HG03097 (cell line): ENCODE measurements at regions not wholly inside any gene's neighbourhood (a gene's known extent, or its start where the extent isn't known, plus 50 kb on each side); places are given as distances from the start of the nearest gene placed in this dataset.
"Not testable (repeated sequence)": the region's sequence is repeated elsewhere in the genome, so short reads cannot be mapped to it uniquely, and the experiment has no call there.

Experiments
- ATAC-seq: cut with Tn5 transposase; IDR thresholded peaks from one replicate; pipeline ENCODE4 v1.9.1; 2021; ENCODE audit not compliant: unreplicated experiment, low FRiP score

DNA sequence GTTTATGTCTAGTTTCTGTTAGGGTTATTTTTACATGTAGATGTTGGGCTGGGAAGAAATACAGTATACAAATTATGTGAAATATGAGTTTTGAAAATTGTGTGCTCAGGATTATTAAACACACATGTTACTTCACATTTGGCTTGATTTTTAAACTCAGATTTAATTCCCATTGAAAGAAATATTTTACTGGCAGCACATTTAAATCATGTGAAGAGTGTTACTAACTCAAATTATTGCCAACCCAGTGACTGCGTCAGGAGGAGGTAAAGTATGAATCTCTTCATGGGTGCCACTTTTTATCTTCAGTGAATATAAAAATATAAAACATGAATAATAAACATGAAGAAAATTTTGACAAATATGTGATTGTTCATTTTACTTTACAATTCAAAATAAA, 457.5 kb upstream of the CCDC179 start:
- ATAC-seq, result no peak

GRCh38 chr11:23318670-23319069, 458.4 kb upstream of the CCDC179 start:
- ATAC-seq, result no peak

GRCh38 chr11:23320131-23320530, 459.9 kb upstream of the CCDC179 start:
- ATAC-seq, result no peak

GRCh38 chr11:23335586-23335985, 475.3 kb upstream of the CCDC179 start:
- not testable (repeated sequence) for ATAC-seq

- ATAC-seq, result no peak
Measured at GRCh38 chr11:23336961-23337360, 476.7 kb upstream of the CCDC179 start.

GRCh38 chr11:23353611-23354010, 493.3 kb upstream of the CCDC179 start:
- no peak for ATAC-seq

- no peak for ATAC-seq
Measured at GRCh38 chr11:23359297-23359696, 499.0 kb upstream of the CCDC179 start.

GRCh38 chr11:23364076-23364475, 503.8 kb upstream of the CCDC179 start:
- ATAC-seq, result no peak

DNA sequence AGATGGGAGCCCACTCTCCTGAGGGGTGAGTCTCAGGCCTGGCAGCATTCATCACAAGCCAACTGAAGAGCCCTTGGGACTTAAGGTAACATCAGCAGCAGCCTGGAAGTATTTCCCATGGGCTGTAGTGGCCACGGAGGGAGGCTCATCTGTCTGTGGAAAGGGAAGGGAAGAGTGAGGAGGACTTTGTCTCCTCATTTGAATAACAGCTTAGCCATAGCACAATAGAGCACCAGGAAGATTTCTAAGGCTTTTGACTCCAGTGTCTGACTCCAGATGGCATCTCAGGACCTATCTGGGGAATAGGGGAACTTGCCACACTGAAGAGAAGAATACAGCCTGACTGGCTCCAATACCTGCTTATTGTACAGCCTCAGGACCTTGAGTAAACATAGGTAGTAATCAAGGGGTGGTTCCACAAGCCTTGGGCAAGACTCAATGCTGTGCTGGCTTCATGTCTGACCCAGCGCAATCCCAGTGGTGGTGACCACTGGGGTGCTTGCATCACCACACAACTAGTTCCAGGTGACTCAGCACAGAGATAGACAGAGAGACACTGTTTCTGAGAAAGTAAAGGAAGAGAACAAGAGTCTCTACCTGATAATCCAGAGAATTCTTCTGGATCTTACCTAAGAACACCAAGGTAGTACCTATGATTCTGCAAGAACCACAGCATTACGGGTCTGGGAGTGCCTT, 510.5 kb upstream of the CCDC179 start:
- no peak for ATAC-seq

DNA sequence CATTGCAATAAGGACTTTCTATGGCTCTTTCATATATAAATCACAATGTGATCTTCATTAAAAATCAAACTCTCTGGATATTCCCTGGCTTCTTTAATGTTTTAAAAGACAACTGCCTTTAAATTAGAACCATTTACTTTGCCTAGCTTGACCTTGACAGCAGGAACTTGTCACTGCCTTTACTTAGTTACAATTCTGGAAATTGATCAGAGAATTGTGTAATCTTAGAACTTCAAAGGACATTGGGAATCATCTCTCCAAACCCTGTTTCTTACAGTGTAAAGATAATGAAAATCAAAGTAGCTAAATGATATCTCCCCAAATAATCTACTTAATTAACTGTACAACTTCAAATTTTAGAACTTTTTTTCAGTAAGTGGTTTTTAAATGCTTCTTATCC, 517.6 kb upstream of the CCDC179 start:
- ATAC-seq, result no peak

DNA sequence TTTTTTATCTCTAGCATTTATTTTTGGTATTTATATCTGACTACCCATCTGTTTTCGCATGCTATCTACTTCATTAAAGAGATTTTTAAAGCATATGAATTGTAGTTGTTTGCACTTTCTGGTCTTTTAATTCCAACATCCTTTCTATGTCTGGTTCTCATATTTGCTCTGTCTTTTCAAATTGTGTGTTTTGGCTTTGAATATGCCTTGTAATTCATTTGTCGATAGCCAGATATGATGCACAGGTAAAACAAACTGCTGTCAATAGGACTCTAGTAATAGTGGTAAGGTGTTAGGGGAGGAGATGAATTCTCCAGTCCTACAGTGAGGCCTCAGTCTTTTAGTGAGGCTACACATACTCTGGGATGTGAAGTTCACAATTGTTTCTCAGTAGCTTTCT, 530.8 kb upstream of the CCDC179 start:
- ATAC-seq, result no peak

GRCh38 chr11:23398052-23398451, 537.8 kb upstream of the CCDC179 start:
- no peak for ATAC-seq

DNA sequence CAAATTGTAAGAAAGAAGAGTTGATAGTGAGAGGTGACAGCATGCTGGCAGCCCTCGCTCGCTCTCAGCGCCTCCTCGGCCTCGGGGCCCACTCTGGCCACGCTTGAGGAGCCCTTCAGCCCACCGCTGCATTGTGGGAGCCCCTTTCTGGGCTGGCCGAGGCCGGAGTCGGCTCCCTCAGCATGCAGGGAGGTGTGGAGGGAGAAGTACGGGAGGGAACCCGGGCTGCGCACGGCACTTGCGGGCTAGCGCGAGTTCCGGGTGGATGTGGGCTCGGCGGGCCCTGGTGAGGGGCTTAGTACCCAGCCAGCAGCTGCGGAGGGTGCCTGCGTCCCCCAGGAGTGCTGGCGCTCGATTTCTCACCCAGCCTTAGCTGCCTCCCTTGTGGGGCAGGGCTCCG, 539.7 kb upstream of the CCDC179 start:
- no peak for ATAC-seq

DNA sequence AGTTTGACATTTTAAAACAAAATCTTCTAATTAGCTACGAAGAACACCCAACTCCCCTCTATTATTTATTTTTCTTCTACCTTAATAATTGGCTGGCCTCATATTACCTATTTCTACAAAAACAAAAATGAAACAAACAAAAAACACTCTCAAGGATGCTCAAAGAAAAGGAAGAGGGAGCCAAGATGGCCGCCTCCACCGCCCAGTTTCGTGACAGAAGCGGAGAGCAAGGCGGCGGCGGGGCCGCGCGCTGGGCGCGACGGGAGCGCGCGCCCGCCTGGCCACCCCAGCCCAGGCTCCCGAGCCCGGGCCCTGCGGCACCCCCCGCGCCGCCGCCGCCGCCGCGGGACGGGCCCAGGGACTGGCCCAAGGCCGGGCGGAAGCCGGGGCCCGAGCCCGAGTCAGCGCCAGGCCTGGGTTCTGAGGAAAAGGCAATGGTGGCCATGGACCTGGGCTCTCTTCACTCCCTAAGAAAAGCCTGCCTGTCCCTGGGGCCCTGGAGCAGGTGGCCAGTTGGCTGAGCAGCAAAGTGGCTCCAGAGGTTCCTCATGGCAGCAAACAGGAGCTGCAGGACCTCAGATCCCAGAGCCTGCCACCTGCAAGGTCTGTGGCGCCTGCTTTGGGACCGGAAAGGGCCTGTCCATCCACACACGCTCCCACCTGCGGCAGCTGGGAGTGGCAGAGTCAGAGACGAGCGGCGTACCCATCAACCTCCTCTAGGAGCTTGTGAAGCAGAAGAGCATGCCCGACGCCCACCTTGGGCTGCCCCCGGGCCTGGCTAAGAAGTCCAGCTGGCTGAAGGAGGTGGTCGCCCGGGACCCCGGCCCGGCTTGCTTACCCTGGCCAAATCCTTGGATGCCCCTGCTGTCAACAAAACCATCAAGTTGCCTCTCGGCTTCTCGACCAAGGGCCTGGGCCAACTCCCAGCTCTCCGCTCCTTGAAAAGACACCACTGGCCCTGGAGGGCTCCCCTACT, 543.2 kb upstream of the CCDC179 start:
- ATAC-seq, result no peak

GRCh38 chr11:23404225-23405160, 544.2 kb upstream of the CCDC179 start:
- ATAC-seq, result no peak

GRCh38 chr11:23405350-23405937, 545.2 kb upstream of the CCDC179 start:
- no peak for ATAC-seq

DNA sequence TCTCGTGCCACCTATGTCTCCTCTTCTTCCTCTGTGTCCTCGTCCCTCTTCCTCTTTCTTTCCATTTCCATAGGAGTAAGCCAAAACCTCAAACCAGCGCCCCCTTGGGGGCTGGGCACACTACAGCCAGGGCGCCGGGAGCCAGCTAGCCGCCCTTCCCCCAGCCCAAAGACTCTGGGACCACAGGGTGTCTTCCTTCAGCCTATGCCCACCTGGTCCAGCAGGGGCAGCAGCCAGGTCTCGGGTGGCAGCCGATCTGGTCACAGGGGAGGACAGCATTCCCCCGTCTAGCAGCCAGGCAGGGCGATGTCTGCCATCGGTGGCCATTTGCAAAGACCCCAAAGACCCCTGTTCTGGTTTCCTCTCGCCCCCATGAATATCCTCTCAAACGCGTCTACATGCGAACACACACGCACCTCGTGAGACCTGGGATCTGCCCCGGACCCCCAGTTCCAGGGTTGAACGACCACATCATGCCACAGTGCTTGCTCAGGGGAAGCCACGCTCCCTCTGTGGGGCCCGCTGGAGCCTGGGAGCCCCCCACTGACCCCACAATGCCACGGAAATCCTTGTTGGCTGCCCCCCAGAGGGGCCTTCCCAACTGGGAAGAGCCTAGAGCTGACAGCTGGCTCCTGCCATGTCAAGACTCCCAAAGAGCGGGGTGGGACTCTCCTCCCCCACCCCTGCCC, 546.0 kb upstream of the CCDC179 start:
- no peak for ATAC-seq

DNA sequence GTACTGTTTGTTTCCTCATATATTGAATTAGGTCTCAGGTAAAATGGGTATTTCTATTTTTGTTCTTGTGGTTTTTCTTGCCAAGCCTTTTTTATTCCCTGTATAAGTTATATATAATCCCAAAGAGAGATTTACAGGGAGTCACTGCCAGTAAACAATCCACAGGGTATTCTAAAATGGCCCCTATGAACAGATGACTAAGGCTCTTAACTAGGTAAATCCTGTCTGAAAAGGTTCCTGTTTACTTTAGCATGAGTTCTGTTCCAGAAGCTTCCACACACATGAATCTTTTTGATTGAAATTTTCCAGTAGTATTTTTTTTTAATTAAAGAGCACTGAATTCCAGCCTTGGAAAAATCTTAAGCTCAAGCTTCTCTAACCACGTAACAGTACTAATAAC, 552.8 kb upstream of the CCDC179 start:
- no peak for ATAC-seq

DNA sequence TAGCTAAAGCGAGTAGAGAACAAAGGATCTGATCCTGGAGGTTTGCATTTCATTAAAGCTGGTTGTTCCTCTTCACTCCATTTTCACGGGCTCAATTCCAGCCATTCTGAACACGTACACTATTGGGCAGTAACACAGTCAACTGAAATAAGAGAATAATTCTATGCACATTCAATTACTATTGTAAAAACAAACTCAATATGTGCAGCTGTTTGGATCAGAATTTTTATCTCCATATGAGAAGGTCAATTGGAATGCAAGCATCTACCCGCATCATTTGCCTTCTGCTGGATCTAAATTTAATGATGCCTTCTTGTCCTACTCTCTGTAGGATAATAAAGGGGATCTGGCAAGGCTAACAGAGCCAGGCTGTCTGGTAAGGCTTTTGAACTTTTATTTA, 562.8 kb upstream of the CCDC179 start:
- ATAC-seq, result no peak

DNA sequence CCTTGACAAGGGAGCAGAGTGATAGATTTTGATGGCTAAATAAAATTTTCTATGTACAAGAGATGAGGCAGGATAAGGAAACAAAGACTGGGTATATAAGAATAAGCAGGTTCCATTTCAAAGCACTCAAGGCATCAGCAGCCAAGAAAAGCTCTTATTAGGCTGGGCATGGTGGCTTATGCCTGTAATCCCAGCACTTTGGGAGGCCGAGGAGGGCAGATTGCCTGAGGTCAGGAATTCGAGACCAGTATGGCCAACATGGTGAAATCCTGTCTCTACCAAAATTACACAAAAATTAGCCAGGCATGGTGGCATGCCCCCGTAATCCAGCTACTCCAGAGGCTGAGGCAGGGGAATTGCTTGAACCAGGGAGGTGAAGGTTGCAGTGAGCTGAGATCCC, 563.4 kb upstream of the CCDC179 start:
- no peak for ATAC-seq
